ENCODE measurements at regions not wholly inside any gene's neighbourhood (a gene's known extent, or its start where the extent isn't known, plus 50 kb on each side); places are given as distances from the start of the nearest gene placed in this dataset.

- DNase-seq (ENCODE audit: low spot score, unreplicated experiment) = no peak
- peaks cover 5% of the 10 kb centered on the region for H3K4me1 Mint-ChIP-seq (ENCODE audit: low read depth)
- no peak overlapping the region for H3K4me3 Mint-ChIP-seq (ENCODE audit: low read depth)
- H3K9me3 Mint-ChIP-seq (ENCODE audit: low read depth) = no peaks in the 10 kb centered on the region
- no peak for TF ChIP-seq CTCF (IDR thresholded peaks at IDR 0.05; ENCODE audit: unreplicated experiment)
- H3K27ac Mint-ChIP-seq = no peak overlapping the region
- no peaks in the 10 kb centered on the region for H3K36me3 Mint-ChIP-seq (ENCODE audit: insufficient read depth)
- H3K27me3 Mint-ChIP-seq = peaks cover 3% of the 10 kb centered on the region
Measured at GRCh38 chr1:243970077-243970476, 81.0 kb upstream of the ZBTB18 start.

- H3K36me3 Mint-ChIP-seq (ENCODE audit: insufficient read depth) = no peaks in the 10 kb centered on the region
- H3K4me3 Mint-ChIP-seq (ENCODE audit: low read depth) = no peak overlapping the region
- no peaks in the 10 kb centered on the region for H3K9me3 Mint-ChIP-seq (ENCODE audit: low read depth)
- no peak for DNase-seq (ENCODE audit: low spot score, unreplicated experiment)
- H3K27ac Mint-ChIP-seq = no peak overlapping the region
- H3K4me1 Mint-ChIP-seq (ENCODE audit: low read depth) = peaks cover 5% of the 10 kb centered on the region
- peaks cover 3% of the 10 kb centered on the region for H3K27me3 Mint-ChIP-seq
- TF ChIP-seq CTCF (IDR thresholded peaks at IDR 0.05; ENCODE audit: unreplicated experiment) = no peak
Measured at GRCh38 chr1:243968413-243968812, 82.7 kb upstream of the ZBTB18 start.

GRCh38 chr1:243964915-243965314 is 86.2 kb upstream of the ZBTB18 start:
- no peaks in the 10 kb centered on the region for H3K9me3 Mint-ChIP-seq (ENCODE audit: low read depth)
- peaks cover 5% of the 10 kb centered on the region for H3K4me1 Mint-ChIP-seq (ENCODE audit: low read depth)
- no peak for DNase-seq (ENCODE audit: low spot score, unreplicated experiment)
- H3K4me3 Mint-ChIP-seq (ENCODE audit: low read depth) = no peak overlapping the region
- H3K27me3 Mint-ChIP-seq = peaks cover 3% of the 10 kb centered on the region
- H3K27ac Mint-ChIP-seq = no peak overlapping the region
- H3K36me3 Mint-ChIP-seq (ENCODE audit: insufficient read depth) = no peaks in the 10 kb centered on the region
- TF ChIP-seq CTCF (IDR thresholded peaks at IDR 0.05; ENCODE audit: unreplicated experiment) = no peak

GRCh38 chr1:243963571-243963970 is 87.5 kb upstream of the ZBTB18 start:
- Mint-ChIP-seq H3K27me3 (peaks cover 6% of the 10 kb centered on the region), H3K27ac (no peak overlapping the region), H3K36me3 (ENCODE audit: insufficient read depth) (no peaks in the 10 kb centered on the region)

GRCh38 chr1:243962541-243962940 is 88.5 kb upstream of the ZBTB18 start:
- no peak for DNase-seq (ENCODE audit: low spot score, unreplicated experiment)
- no peak for TF ChIP-seq CTCF (IDR thresholded peaks at IDR 0.05; ENCODE audit: unreplicated experiment)
- Mint-ChIP-seq H3K36me3 (ENCODE audit: insufficient read depth) (no peaks in the 10 kb centered on the region), H3K4me3 (ENCODE audit: low read depth) (no peak overlapping the region), H3K9me3 (ENCODE audit: low read depth) (no peaks in the 10 kb centered on the region), H3K4me1 (ENCODE audit: low read depth) (no peaks in the 10 kb centered on the region), H3K27me3 (peaks cover 6% of the 10 kb centered on the region), H3K27ac (no peak overlapping the region)

More at GRCh38 chr1:243963571-243963970, 87.5 kb upstream of the ZBTB18 start:
- Mint-ChIP-seq H3K4me3 (ENCODE audit: low read depth) (no peak overlapping the region), H3K9me3 (ENCODE audit: low read depth) (no peaks in the 10 kb centered on the region), H3K4me1 (ENCODE audit: low read depth) (peaks cover 5% of the 10 kb centered on the region)
- no peak for TF ChIP-seq CTCF (IDR thresholded peaks at IDR 0.05; ENCODE audit: unreplicated experiment)
- DNase-seq (ENCODE audit: low spot score, unreplicated experiment) = no peak
